ENCODE measurements at regions not wholly inside any gene's neighbourhood (a gene's known extent, or its start where the extent isn't known, plus 50 kb on each side); places are given as distances from the start of the nearest gene placed in this dataset.

DNA sequence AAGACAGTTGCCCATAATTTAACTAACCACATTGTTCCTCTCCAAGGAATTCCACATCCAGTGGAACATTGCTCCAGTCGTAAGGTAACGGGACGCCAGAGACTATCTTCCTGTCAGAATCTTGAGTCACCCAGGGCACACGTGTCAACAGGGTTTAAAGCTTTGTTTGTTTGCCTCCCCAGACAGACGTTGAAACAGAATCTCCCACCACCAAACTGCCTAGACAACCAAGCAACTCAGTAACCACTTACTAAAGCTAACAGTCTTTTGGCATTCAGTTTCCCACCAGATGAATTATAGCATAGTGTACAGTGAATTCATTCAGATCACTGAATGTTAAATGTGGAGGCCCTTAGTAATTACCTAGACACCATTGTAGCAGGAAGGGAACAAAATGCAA is 439.5 kb downstream of the PLPP3 start:
- intact Hi-C loops (cut with micrococcal nuclease; ENCODE audit: unreplicated experiment) (no loop called here), in situ Hi-C loops (cut with HindIII; ENCODE audit: extremely low pct_ligation_motif_present, low pct_unique_long_range_greater_than_20kb) (no loop called here)
- Histone ChIP-seq H3K9ac (ENCODE audit: insufficient read depth, low read depth, low read length) (no peak overlapping the region), H4K20me1 (ENCODE audit: insufficient read depth, low read length) (no peaks in the 10 kb centered on the region), H3K9me3 (ENCODE audit: low read length) (no peaks in the 10 kb centered on the region), H2AFZ (ENCODE audit: low read length) (no peak overlapping the region), H3K27ac (ENCODE audit: extremely low read length, insufficient read depth, low read length) (no peak overlapping the region), H3K4me3 (replicated peaks in 1 of 3; ENCODE audit: insufficient read depth in 1 of 3, low read depth in 2 of 3, low read length in 3 of 3) (no peak overlapping the region), H3K79me2 (ENCODE audit: insufficient read depth, low read length) (no peaks in the 10 kb centered on the region), H3K4me1 (ENCODE audit: insufficient read depth, low read length) (no peaks in the 10 kb centered on the region), H3K4me2 (ENCODE audit: low read depth, low read length) (no peak overlapping the region), H3K36me3 (replicated peaks in 1 of 2; ENCODE audit: control insufficient read depth in 1 of 2, insufficient read depth in 2 of 2, low read length in 2 of 2) (no peaks in the 10 kb centered on the region), H3K27me3 (ENCODE audit: control insufficient read depth in 1 of 2, insufficient read depth in 2 of 2, low read length in 2 of 2) (no peaks in the 10 kb centered on the region)
- ATAC-seq: no peak
- no peak for FAIRE-seq
- no TSS peak for BruUV-seq (replicated peaks)
- ChIA-PET CTCF (ENCODE audit: low intra/inter-chr PET ratio, low total read pairs) (no interaction called here), POLR2A (no interaction called here)
- TF ChIP-seq, protein P1, sequence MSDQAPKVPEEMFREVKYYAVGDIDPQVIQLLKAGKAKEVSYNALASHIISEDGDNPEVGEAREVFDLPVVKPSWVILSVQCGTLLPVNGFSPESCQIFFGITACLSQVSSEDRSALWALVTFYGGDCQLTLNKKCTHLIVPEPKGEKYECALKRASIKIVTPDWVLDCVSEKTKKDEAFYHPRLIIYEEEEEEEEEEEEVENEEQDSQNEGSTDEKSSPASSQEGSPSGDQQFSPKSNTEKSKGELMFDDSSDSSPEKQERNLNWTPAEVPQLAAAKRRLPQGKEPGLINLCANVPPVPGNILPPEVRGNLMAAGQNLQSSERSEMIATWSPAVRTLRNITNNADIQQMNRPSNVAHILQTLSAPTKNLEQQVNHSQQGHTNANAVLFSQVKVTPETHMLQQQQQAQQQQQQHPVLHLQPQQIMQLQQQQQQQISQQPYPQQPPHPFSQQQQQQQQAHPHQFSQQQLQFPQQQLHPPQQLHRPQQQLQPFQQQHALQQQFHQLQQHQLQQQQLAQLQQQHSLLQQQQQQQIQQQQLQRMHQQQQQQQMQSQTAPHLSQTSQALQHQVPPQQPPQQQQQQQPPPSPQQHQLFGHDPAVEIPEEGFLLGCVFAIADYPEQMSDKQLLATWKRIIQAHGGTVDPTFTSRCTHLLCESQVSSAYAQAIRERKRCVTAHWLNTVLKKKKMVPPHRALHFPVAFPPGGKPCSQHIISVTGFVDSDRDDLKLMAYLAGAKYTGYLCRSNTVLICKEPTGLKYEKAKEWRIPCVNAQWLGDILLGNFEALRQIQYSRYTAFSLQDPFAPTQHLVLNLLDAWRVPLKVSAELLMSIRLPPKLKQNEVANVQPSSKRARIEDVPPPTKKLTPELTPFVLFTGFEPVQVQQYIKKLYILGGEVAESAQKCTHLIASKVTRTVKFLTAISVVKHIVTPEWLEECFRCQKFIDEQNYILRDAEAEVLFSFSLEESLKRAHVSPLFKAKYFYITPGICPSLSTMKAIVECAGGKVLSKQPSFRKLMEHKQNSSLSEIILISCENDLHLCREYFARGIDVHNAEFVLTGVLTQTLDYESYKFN (CRISPR knock-in tag; conservative IDR thresholded peaks at IDR 0.05): no peak
- TF ChIP-seq ARNT (IDR thresholded peaks at IDR 0.05) (no peak), SOX13 (IDR thresholded peaks at IDR 0.05) (no peak), SOX13 (CRISPR knock-in tag; conservative IDR thresholded peaks at IDR 0.05 in 1 of 2, IDR thresholded peaks at IDR 0.05 in 1 of 2) (no peak), GTF2F1 (IDR thresholded peaks at IDR 0.05; ENCODE audit: low read length) (no peak), ZNF431 (CRISPR knock-in tag; IDR thresholded peaks at IDR 0.05; ENCODE audit: borderline replicate concordance, low read depth) (no peak), ZNF543 (CRISPR knock-in tag; IDR thresholded peaks at IDR 0.05) (no peak), ZNF337 (CRISPR knock-in tag; IDR thresholded peaks at IDR 0.05; ENCODE audit: borderline replicate concordance, low read depth) (no peak), RFX5 (IDR thresholded peaks at IDR 0.05; ENCODE audit: low read depth, low read length) (no peak), SIN3A (IDR thresholded peaks at IDR 0.05; ENCODE audit: borderline replicate concordance, low read depth, low read length) (no peak), PAF1 (CRISPR knock-in tag; IDR thresholded peaks at IDR 0.05) (no peak), NR3C1 (CRISPR knock-in tag; IDR thresholded peaks at IDR 0.05) (no peak)
- no peak for DNase-seq (ENCODE audit: low spot score)
- WGBS (ENCODE audit: low lambda C conversion rate): 3% methylated on average over 5 of the region's 5 CpGs
